HG03571 (cell line): ENCODE measurements at regions not wholly inside any gene's neighbourhood (a gene's known extent, or its start where the extent isn't known, plus 50 kb on each side); places are given as distances from the start of the nearest gene placed in this dataset.

ENCODE experiments used
- ATAC-seq: cut with Tn5 transposase; IDR thresholded peaks from one replicate; pipeline ENCODE4 v1.9.1; 2021; ENCODE audit not compliant: unreplicated experiment

DNA sequence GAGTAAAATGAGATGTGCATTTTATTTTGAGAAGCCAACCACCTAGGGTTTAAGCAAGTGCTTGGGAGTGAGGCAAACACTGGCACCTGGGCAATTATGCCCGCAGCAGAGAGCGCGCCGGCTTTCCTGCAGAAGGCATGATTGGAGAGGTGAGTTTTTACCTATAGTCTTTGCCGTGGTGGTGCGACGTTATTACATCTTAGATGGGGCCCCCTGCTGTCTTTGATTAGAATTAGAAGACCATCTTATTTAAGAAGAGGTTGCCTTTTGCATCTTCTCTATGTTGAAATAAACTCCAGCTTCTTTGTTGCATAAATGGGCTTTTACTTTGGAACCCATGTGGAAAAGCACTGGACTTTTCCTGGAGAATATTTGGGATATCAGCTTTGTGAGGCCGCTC, 409.5 kb downstream of the GLRX3 start:
- ATAC-seq = no peak

DNA sequence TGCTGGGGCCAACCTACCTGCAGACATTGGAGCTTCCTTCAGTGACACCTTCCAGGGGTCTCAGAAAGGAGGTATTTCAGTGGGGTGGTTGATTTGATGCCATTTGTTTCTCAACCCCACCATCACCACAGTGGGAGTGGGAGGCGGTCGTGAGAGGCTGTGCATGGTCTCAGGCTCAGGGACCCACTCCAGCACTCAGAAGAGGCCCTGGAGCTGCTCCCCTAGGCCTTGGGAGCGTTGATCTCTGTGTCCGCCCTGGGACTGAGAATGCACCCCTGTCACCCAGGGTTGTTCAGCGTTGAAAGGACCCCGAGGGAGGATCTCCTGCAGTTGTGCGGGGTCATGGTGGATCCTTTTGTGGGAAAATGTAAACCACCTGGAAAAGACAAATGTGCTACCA, 410.6 kb downstream of the GLRX3 start:
- no peak for ATAC-seq

DNA sequence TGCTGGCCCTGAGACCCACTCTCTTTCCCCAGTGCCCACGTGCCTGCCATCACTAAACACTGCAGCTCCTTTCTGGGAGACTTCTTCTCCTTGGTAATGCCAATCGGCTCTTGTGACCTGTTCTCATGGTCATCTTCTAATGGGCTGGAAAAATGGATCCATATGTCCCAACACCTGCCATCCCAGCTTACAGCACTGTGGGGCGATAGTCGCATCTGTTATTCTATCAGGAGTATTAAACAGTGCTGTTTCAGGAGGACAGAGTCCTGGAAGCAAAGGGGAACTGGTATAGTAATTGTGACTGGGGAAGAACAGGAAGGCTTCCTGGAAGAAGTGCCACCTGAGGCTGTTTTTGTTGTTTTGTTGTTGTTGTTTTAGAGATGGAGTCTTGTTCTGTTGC, 411.2 kb downstream of the GLRX3 start:
- no peak for ATAC-seq

DNA sequence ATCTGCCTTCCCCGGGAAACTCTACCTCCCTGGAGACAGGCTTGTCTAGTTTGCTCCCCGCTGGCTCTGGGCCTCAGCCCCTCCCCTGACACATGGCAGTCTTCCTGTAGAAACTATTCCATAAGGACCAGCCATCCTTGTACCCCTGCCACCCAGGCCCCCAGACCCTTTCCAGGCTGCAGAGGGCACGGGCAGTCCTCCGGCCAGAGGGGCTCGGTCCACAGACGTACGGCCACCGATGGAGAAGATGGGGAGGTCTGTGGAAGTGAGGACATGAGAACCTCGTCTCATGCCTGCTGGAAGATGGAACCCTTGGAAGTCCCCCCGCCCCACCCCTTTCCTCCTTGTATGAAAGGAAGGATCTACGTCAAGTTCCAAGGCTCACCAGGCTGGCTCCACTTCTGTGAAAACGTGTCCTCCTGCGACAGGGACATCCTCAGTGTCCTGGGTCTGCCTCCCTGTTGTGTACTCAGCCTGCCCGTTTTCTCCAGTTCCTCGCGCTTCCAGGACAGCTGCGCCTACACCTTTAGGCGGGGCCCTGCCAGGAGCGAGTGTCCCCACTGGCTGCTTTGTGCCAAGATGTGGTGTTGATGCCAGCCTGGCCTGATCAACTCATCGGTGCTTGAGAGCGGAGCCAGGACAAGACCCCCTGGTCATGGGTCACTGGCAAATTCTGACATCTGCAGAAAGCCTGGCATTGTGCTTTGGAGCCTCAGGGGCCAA, 414.9 kb downstream of the GLRX3 start:
- ATAC-seq = no peak

DNA sequence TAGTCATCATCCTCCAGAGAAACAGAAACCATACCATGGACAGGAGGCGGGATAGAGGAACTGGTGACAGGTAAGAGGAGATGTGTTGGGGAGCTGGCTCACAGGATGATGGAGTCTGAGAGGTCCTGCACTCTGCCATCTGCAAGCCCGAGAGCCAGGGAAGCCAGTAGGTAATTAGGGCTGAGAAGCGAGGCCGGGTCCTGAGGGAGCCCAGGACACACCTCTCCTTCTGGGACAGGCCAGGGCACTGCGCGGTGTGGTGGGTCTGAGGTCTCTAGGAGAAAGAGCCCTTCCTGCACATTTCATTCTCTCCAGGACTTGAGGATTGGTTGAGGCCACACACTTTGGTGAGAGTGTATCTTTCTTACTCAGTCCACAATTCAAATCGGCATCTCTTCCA, 415.5 kb downstream of the GLRX3 start:
- ATAC-seq = no peak

DNA sequence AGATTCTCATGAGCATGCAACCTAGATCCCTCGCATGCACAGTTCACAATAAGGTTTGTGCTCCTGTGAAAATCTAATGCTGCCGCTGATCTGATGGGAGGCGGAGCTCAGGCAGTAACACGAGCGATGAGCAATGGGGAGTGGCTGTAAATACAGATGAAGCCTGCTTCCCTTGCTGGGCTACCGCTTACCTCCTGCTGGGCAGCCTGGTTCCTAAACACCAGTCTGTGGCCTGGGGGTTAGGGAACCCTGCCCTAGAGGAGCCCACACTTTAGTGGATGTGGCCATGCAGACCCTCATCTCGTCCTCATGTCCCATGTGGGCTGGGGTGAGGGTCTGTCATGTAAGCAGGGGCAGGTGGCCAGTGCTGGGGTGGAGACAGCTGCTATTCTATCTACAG, 417.6 kb downstream of the GLRX3 start:
- ATAC-seq = no peak

DNA sequence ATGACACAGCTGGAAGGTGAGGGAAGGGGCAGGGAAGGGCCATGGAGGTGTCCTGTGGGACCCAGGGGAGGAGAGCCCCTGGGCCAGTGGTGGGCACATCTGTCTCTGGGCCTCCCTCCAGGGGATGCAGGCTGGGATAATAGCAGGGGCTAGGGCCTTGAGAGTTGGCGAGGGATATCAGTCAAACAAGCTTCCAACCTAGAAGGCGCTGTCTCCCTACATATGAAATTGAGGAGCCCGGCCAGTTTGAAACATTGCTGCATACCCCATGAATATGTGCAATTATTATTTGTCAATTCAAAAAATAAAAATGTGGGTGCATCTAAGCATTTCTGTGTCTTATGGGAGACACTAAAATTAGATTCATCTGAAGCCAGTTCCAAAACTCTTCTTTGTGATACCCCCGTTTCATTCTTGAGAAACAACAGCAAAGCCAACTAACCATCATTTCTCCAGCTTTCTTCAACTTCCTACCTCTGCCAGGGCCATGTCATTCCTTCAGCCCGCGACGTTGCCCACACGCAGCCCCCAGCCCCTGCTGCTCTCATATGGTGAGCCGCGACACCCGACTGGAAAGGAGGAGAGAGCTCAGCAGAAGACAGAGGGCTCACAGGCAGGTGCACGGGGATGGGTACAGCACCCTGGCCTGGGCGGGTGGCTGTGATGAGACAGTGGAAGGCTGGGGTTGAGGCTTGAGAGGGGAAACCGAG, 418.7 kb downstream of the GLRX3 start:
- no peak for ATAC-seq

DNA sequence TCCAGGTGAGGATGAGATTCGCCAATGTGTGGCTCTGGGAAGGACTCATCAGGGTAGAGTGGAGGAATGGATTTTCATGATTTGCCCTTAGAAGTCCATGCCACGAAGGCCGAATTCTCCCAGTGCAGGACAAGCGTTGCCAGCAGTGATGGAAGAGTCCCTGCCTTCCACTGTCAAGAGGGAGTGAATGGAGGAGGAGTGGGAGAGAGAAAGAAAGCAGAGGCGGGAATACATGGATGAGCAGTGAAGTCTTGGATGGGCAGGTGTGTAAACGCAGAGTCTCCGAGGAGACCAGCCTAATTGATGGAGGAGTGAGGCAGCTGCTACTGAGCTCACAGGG, 419.2 kb downstream of the GLRX3 start:
- no peak for ATAC-seq

DNA sequence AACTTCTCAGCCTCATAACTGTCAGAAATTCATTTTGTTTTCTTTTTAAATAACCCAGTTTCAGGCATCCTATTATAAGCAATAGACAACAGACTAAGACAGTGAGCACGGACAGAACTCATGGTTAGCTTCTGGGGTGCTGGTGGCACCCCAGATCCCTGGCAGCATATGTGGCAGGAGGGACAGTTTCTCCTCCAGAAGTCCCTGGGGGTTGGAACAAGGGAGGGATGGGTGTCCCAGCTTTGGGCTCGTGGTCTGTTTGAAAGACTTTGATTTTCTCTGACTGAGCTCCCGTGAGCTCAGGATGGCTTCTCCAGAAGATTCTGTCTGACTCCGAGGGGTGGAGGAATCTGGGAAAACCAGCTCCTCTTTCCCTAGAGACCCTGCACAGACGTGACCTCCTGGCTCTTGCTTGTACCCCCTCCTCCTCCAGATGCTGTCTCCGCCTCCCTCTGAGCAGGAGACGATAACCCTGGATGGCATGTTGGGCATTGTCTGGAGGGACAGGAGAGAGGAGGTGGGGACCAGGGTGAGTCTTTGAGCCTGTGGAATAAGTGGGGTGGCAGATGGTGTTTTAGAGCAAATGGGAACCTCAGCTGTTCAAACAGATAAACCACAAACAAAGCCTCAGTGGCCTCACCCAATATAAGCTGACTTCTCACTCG, 421.1 kb downstream of the GLRX3 start:
- ATAC-seq = no peak

DNA sequence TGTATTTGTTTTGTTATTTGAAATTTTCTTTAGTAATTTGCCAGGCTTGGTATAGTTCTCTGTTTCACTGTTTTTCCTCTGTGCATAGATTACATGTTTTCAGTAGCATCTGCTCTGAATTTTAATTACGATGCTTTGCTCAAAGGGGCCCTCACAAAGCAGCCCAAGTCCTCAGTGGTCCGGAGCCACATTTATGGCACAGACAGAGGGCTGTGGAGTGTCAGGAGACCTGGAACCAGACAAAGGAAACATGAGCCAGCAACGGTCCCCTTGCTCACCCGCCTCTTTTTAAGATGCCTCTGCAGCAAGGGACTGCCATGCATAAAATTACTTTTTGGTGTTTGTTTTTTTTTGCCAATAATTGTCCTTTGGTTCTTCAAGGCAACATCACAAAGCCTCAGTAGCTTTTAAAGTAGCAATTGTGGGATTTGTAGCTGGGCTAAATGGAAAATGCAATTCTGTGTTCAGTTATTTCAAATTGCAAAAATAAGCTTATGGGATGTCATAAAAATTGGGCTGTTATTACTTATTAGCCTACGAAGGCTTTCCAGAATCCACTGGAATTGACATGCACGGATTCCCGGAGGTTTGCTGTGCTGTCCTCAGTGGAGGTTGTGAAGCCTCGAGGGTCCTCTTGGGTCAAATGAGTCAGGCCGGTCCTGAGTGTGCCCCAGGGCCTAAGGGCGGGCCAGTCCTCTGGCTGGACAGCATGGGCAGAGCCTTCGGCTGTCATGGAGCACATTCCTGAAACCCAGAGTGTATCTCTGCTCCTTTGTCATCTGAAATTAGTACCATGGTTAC, 422.8 kb downstream of the GLRX3 start:
- no peak for ATAC-seq

DNA sequence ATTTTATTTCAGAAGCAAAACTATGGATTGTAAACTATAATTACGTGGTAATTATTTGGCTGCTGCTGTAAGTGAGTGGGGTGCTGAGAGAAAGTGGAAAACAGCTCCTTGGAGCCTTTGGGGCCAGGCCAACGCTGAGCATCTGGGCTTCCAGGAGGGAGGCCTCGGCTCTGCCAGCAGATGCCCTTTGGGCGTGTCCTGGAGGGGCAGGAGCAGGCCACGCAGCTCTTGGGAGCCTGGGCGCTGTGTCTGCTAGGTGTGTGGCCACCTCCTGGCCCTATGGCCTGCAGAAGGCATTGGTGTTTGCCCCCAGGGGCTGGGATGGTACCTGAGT, 423.3 kb downstream of the GLRX3 start:
- ATAC-seq = no peak

DNA sequence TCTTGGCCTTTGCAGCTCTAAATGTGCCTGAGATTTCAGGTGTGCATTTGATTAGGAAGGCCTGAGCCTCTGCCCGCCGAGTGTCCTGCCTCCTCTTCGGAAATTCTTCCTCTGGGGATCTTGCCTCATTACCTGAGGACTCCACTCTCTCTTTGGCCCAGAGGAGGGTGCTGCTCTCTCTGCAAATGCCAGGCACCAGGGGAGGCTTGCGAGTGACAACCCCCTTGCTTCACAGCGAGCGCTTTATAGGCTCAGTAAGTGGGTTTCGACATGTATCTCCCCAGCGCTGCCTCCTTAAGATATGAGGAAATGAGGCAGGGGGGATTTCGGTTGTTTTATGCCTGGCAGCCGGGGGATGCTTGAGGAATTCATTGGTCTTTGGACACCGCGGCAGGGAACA, 423.9 kb downstream of the GLRX3 start:
- ATAC-seq = no peak

DNA sequence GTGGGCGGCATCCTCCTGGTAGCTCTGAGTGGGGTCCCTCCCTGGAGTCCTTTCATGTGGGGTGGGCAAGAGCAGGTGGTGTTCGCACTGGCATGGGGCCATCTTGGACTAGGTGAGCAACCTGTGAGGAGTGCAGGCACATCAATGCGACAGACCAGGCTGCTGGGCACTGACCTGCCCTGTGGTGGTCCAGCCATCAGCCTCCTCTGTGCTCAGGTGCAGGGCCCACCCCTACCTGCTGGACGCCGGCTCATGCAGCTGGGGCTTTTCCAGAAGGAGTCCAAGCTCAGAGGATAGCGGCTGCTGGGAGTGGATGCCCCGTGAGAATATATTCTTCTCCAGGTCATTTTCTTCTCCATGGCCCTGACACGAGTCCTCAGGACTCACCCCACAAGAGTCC, 424.4 kb downstream of the GLRX3 start:
- ATAC-seq = no peak

DNA sequence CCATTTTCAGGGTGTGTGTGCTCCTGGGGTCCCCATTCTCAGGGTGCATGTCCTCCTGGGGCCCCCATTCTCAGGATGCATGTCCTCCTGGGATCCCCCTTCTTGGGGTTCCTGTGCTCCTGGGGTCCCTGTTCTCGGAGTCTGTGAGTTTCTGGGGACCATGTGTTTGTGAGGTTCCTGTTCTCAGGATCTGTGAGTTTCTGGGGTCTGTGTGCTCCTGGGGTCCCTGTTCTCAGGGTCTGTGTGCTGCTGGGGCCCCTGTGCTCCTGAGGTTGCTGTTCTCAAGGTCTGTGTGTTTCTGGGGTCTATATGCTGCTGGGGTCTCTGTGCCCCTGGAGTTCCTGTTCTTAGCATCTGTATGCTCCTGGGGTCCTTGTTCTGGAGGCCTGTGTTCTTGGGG, 425.5 kb downstream of the GLRX3 start:
- ATAC-seq = no peak

DNA sequence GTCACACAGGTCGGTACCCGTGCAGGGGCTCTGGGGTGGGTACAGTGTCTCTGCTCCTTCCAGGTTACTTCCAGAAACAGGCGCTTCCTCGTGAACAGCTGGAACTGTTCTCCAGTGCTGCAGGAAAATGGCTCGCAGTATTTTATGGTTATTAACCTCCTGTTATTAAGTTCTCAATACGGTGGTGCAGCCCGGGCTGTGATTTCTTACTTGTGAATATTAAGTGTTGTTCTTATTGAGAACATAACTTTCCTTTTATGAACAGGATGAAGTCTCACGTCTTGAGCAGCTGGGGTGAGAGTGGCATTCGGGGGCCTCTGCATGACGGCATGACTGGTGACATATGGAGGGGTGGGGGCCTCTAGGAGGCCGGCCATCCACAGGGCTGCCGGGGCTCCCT, 430.8 kb downstream of the GLRX3 start:
- ATAC-seq = no peak

DNA sequence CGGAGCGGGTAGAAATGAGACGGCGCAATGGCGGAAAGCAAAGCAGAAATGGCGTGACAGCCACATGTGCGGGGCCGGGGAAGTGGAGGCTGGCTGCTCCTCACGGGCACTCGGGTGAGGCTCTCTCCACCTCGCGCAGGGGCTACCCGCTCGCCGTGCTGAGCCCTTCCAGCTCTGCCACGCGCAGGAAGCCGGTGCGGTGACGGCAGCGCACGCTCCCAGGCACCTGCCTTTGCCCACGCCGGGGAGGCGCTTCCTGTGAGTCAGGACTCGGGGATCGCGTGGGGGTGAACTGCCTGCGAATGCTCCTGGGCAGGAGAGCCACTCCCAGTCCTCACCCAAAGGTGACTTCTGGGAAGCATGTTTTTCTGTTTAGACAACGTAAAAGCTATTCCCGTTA, 431.2 kb downstream of the GLRX3 start:
- no peak for ATAC-seq

DNA sequence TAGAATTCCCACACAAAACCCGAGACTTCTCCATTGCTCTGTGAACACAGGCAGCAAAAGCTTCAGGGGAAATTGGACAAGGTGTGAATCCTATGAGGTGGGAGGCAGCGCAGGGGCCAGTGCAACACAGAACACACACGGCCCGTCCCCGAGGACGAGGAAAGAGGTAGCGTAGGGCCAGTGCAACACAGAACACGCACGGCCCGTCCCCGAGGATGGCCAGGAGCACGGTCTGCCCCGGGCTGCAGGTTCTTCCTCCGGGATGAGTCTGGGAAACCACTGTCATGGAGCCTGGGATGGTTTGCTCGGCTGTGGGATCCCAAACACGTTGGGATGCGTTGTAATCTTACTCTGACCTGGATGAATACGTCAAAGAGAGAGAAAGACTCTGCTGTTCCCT, 432.1 kb downstream of the GLRX3 start:
- no peak for ATAC-seq

DNA sequence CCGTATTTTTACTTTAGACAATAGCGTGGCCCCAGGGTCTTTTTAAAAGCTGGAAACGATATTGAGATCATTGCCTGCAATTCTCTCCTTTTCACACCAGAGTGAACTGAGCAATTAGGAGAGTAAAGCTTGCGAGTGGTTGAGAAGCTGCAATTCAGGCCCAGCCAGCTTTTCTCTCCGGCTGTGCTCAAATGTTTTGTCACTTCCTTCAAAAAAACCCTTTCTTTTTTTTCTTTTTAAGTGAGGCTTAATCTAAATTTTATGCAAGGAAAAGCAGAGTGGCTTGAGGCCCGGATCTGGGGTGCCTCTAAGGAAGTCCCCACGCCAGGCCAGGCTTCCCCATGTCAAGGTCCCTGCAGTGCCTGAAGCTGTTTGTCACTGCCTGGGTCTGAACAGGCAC, 433.9 kb downstream of the GLRX3 start:
- ATAC-seq = no peak

DNA sequence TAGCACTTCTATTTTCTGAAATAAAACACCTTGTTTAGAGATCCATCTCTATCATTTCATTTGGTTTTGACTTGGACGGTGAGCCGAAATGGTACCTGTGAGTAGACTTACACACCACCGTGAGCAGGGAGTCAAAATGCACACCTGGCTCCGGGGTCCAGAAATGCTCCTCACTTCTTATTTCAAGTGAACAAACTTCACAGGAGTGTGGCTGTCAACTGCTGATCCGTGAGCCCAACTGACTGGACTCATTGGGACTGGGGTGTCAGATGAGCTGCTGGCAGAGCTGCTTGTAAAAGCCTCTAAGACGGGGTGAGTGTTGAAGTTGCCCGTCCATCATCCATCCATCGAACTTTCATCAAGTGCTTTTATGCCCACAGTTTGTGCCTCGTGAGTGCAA, 435.5 kb downstream of the GLRX3 start:
- no peak for ATAC-seq

DNA sequence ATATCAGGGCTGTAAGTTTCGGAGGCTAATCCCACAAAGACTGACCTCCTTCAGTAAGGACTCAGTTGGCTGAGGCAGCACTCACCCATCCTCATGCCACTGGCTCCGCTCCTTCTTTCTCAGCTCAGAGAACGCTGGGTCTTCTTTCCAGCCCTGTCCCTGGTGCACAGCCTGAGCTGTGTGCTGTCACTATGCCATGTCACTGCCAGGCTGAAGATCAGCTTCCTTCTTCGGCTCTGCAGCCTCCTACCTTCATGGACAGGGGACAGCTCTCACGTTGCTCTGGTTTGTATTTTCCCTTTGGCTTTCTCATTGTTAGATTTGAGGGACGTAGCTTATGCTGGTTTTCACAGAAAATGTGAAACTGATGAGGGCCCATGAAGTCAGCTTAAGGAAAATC, 437.3 kb downstream of the GLRX3 start:
- ATAC-seq = no peak

DNA sequence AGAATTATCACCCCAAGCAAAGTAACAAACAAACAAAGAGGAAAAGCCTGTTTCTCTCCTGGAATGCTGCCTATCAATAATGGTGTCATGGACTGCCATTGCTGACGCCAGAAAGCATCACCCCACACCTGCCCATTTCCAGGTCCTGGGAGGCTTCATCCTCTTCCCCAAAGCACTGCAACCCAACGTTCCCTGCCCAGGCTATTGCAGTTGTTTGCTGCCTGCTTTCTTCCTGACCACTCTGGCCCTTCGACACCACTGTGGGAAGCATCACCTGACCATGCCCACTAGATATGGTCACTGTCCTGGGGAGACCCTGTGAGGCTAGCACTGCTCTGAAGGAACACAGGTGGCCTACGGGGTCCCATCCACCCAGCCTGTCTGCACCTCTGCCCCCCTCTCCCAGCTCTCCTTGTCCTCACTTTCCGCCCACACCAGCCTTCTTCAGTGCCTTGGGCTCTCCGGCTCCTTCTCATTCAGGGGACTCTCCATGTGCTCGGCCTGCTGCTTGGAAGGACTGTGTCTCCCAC, 439.6 kb downstream of the GLRX3 start:
- no peak for ATAC-seq

DNA sequence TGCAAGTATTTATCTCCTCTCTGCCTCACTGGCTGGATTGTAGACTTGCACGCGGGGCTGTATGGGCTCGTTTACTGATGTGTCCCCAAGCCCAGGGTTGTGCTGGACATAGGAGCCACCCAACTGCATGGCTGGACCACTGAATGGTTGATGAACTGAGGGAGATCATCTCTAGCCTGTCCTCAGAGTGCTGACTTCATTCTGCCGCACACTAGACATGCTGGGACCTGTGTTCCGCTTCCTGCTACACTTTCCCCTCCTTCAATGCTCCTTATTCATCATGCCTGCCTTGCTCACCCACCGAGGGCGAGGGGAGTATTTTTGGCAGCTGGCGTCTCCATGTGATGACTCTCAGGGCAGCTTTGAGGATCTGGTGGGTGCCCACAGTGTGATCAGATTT, 440.2 kb downstream of the GLRX3 start:
- ATAC-seq = no peak
